NCI-H2081 treated with DMSO at 0.1 percent for 48 hours (cell line): ENCODE measurements at regions not wholly inside any gene's neighbourhood (a gene's known extent, or its start where the extent isn't known, plus 50 kb on each side); places are given as distances from the start of the nearest gene placed in this dataset.

Source experiments
- DNase-seq: peaks from one replicate; lab custom pipeline; 2025; lab: John Stamatoyannopoulos, UW

- no peak for DNase-seq
Measured at GRCh38 chr1:94734963-94735901, 84.9 kb upstream of the SLC44A3 start.

- no peak for DNase-seq
Measured at GRCh38 chr1:94731891-94732290, 88.3 kb upstream of the SLC44A3 start.

- DNase-seq: no peak
Measured at GRCh38 chr1:94730450-94730849, 89.7 kb upstream of the SLC44A3 start.

GRCh38 chr1:94729267-94729666, 90.9 kb upstream of the SLC44A3 start:
- no peak for DNase-seq

- DNase-seq: no peak
Measured at GRCh38 chr1:94727846-94728715, 92.1 kb upstream of the SLC44A3 start.

GRCh38 chr1:94726981-94727685, 93.0 kb upstream of the SLC44A3 start:
- DNase-seq: no peak

- no peak for DNase-seq
Measured at GRCh38 chr1:94725566-94725965, 94.6 kb upstream of the SLC44A3 start.

GRCh38 chr1:94723894-94724293, 96.3 kb upstream of the SLC44A3 start:
- no peak for DNase-seq

- DNase-seq: no peak
Measured at GRCh38 chr1:94723463-94723862, 96.7 kb upstream of the SLC44A3 start.

- DNase-seq: no peak
Measured at GRCh38 chr1:94722181-94722580, 98.0 kb upstream of the SLC44A3 start.

GRCh38 chr1:94721240-94721639, 98.9 kb upstream of the SLC44A3 start:
- DNase-seq: no peak

- no peak for DNase-seq
Measured at GRCh38 chr1:94719926-94720793, 100.0 kb upstream of the SLC44A3 start.

- DNase-seq: no peak
Measured at GRCh38 chr1:94716965-94717364, 103.2 kb upstream of the SLC44A3 start.

GRCh38 chr1:94715321-94715720, 104.8 kb upstream of the SLC44A3 start:
- no peak for DNase-seq

GRCh38 chr1:94714552-94714951, 105.6 kb upstream of the SLC44A3 start:
- no peak for DNase-seq

GRCh38 chr1:94714152-94714551, 106.0 kb upstream of the SLC44A3 start:
- no peak for DNase-seq

- DNase-seq: no peak
Measured at GRCh38 chr1:94713472-94714141, 106.5 kb upstream of the SLC44A3 start.

GRCh38 chr1:94709891-94710581, 110.1 kb upstream of the SLC44A3 start:
- DNase-seq: no peak

GRCh38 chr1:94708811-94709210, 111.3 kb upstream of the SLC44A3 start:
- DNase-seq: no peak

GRCh38 chr1:94708299-94708685, 111.9 kb upstream of the SLC44A3 start:
- DNase-seq: no peak
